OCI-LY3 (cell line): ENCODE measurements at regions not wholly inside any gene's neighbourhood (a gene's known extent, or its start where the extent isn't known, plus 50 kb on each side); places are given as distances from the start of the nearest gene placed in this dataset.

ENCODE experiments used
- CTCF ChIP-seq: fragments of 200-600, 300-600 bp; sonication (generic); IDR thresholded peaks from 2 replicates; pipeline ENCODE4 v1.5.1; 2014; ENCODE audit warnings: antibody characterized with exemption, low read length, low read depth
- EZH2phosphoT487 ChIP-seq: fragments of 200-600 bp; shearing (Covaris generic); IDR thresholded peaks from 2 replicates; pipeline ENCODE4 v1.6.1; 2018; ENCODE audit warnings: antibody characterized with exemption, mixed run types, low read depth

GRCh38 chr6:169993861-169994481 is 242.5 kb downstream of the ERMARD start:
- no peak for TF ChIP-seq CTCF
- no peak for TF ChIP-seq EZH2phosphoT487
